ENCODE measurements at regions not wholly inside any gene's neighbourhood (a gene's known extent, or its start where the extent isn't known, plus 50 kb on each side); places are given as distances from the start of the nearest gene placed in this dataset.

- Histone ChIP-seq H3K27ac (ENCODE audit: low read length) (no peak overlapping the region), H3F3A (ENCODE audit: insufficient read depth, low read length, poor library complexity, severe bottlenecking) (no peaks in the 10 kb centered on the region), H3K79me2 (replicated peaks; ENCODE audit: insufficient read depth, low read length) (no peaks in the 10 kb centered on the region), H4K20me1 (ENCODE audit: insufficient read depth) (no peaks in the 10 kb centered on the region), H3K9me2 (ENCODE audit: insufficient read depth, low read length) (no peaks in the 10 kb centered on the region), H3K4me2 (ENCODE audit: low read length) (no peak overlapping the region), H3K9ac (ENCODE audit: low read length) (no peak overlapping the region), H2AFZ (ENCODE audit: low read depth, low read length) (no peak overlapping the region), H3K36me3 (ENCODE audit: insufficient read depth, low read length) (no peaks in the 10 kb centered on the region), H3K27me3 (ENCODE audit: insufficient read depth, low read depth, low read length) (no peaks in the 10 kb centered on the region), H3K9me3 (ENCODE audit: low read length) (no peaks in the 10 kb centered on the region), H3K4me3 (ENCODE audit: low read length) (no peak overlapping the region)
- TF ChIP-seq TAF1 (IDR thresholded peaks at IDR 0.05; ENCODE audit: low read depth) (no peak), EP300 (conservative IDR thresholded peaks at IDR 0.05; ENCODE audit: poor library complexity, severe bottlenecking) (no peak), EZH2 (IDR thresholded peaks at IDR 0.05; ENCODE audit: borderline replicate concordance, insufficient read depth, low read length, poor library complexity, severe bottlenecking) (no peak), MXI1 (conservative IDR thresholded peaks at IDR 0.05; ENCODE audit: poor library complexity, severe bottlenecking) (no peak), RAD21 (conservative IDR thresholded peaks at IDR 0.05) (no peak), POLR2AphosphoS5 (IDR thresholded peaks at IDR 0.05) (no peak), CTCF (IDR thresholded peaks at IDR 0.05; ENCODE audit: poor library complexity, severe bottlenecking) (no peak)
Observed at GRCh38 chr3:34376691-34377090, 578.3 kb downstream of the PDCD6IP start.

- TF ChIP-seq POLR2AphosphoS5 (IDR thresholded peaks at IDR 0.05) = no peak
- TF ChIP-seq MXI1 (conservative IDR thresholded peaks at IDR 0.05; ENCODE audit: poor library complexity, severe bottlenecking) = no peak
- no peak for TF ChIP-seq REST (IDR thresholded peaks at IDR 0.05; ENCODE audit: borderline replicate concordance)
- no peak for TF ChIP-seq TAF1 (IDR thresholded peaks at IDR 0.05; ENCODE audit: low read depth)
- TF ChIP-seq SMC3 (conservative IDR thresholded peaks at IDR 0.05; ENCODE audit: poor library complexity) = no peak
- no peak for TF ChIP-seq EP300 (conservative IDR thresholded peaks at IDR 0.05; ENCODE audit: poor library complexity, severe bottlenecking)
- TF ChIP-seq CTCF (IDR thresholded peaks at IDR 0.05; ENCODE audit: poor library complexity, severe bottlenecking) = no peak
- no peak for TF ChIP-seq EZH2 (IDR thresholded peaks at IDR 0.05; ENCODE audit: borderline replicate concordance, insufficient read depth, low read length, poor library complexity, severe bottlenecking)
- TF ChIP-seq RAD21 (conservative IDR thresholded peaks at IDR 0.05) = no peak
- Histone ChIP-seq H3K79me2 (replicated peaks; ENCODE audit: insufficient read depth, low read length) (no peaks in the 10 kb centered on the region), H3K27ac (ENCODE audit: low read length) (no peak overlapping the region), H3K4me3 (ENCODE audit: low read length) (no peak overlapping the region), H3K9me3 (ENCODE audit: low read length) (no peaks in the 10 kb centered on the region), H3K27me3 (ENCODE audit: insufficient read depth, low read depth, low read length) (no peaks in the 10 kb centered on the region), H3F3A (ENCODE audit: insufficient read depth, low read length, poor library complexity, severe bottlenecking) (no peaks in the 10 kb centered on the region), H3K36me3 (ENCODE audit: insufficient read depth, low read length) (no peaks in the 10 kb centered on the region), H3K9me2 (ENCODE audit: insufficient read depth, low read length) (no peaks in the 10 kb centered on the region), H4K20me1 (ENCODE audit: insufficient read depth) (no peaks in the 10 kb centered on the region), H2AFZ (ENCODE audit: low read depth, low read length) (no peak overlapping the region), H3K9ac (ENCODE audit: low read length) (no peak overlapping the region), H3K4me2 (ENCODE audit: low read length) (no peak overlapping the region)
Observed at GRCh38 chr3:34377961-34378360, 579.5 kb downstream of the PDCD6IP start.

All from neural cell (in vitro differentiated cells).